GM12873 (cell line): ENCODE measurements at regions not wholly inside any gene's neighbourhood (a gene's known extent, or its start where the extent isn't known, plus 50 kb on each side); places are given as distances from the start of the nearest gene placed in this dataset.

Experiments
- TF ChIP-seq, protein P1 (sequence below): IDR thresholded peaks from 2 replicates; pipeline ENCODE4 v1.5.1; 2012; ENCODE audit warnings: low read depth, mild to moderate bottlenecking, moderate library complexity, low read length, control low read depth; ENCODE audit not compliant: insufficient read depth; ENCODE audit errors: missing control alignments

DNA sequence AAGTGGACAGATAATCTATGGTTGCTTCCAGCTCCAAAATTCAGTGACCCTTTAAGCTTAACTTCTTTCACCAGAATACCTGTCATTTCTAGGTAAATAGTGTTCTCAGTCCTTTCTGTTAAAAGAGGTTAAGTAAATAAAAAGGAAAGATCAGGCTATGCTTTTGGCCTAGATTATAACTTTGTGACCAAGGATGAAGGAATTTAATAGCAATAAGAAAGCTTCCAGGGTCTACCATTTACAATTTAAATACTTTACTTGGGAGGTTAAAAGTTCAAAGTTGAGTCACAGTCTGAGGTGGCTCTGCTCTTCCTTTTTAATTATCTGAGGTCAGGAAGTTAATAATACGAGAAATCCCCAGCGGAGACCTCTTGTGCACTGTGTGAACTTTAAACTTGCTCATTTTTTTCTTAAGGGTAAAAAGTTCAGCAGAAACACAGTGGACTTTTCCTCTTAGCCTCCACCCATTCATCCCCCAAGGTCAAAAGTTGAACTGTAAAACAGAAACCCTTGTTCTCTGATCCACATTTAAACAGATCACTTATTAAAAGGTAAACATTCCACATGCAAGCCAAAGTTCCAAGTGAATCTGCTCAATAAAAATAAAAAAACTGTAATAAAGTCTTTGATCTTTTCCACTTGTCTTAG, 187.1 kb downstream of the NRIP1 start:
- TF ChIP-seq, protein P1, sequence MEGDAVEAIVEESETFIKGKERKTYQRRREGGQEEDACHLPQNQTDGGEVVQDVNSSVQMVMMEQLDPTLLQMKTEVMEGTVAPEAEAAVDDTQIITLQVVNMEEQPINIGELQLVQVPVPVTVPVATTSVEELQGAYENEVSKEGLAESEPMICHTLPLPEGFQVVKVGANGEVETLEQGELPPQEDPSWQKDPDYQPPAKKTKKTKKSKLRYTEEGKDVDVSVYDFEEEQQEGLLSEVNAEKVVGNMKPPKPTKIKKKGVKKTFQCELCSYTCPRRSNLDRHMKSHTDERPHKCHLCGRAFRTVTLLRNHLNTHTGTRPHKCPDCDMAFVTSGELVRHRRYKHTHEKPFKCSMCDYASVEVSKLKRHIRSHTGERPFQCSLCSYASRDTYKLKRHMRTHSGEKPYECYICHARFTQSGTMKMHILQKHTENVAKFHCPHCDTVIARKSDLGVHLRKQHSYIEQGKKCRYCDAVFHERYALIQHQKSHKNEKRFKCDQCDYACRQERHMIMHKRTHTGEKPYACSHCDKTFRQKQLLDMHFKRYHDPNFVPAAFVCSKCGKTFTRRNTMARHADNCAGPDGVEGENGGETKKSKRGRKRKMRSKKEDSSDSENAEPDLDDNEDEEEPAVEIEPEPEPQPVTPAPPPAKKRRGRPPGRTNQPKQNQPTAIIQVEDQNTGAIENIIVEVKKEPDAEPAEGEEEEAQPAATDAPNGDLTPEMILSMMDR = no peak

DNA sequence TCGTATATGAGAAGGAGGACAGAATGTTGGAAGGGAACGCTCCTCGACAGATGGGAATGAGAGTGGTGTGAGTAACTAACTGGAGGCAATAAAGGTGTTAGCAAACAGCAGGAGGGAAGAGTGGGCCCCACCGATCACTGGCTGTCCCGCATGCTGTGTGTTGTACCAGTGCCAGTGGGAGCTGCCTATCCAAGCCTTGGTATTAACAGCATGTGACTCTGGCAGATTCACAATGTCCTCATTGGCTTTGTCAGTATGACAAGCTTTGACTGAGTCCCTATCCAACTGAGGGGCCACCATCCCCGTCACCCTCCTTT, 188.3 kb downstream of the NRIP1 start:
- TF ChIP-seq, protein P1 = no peak

DNA sequence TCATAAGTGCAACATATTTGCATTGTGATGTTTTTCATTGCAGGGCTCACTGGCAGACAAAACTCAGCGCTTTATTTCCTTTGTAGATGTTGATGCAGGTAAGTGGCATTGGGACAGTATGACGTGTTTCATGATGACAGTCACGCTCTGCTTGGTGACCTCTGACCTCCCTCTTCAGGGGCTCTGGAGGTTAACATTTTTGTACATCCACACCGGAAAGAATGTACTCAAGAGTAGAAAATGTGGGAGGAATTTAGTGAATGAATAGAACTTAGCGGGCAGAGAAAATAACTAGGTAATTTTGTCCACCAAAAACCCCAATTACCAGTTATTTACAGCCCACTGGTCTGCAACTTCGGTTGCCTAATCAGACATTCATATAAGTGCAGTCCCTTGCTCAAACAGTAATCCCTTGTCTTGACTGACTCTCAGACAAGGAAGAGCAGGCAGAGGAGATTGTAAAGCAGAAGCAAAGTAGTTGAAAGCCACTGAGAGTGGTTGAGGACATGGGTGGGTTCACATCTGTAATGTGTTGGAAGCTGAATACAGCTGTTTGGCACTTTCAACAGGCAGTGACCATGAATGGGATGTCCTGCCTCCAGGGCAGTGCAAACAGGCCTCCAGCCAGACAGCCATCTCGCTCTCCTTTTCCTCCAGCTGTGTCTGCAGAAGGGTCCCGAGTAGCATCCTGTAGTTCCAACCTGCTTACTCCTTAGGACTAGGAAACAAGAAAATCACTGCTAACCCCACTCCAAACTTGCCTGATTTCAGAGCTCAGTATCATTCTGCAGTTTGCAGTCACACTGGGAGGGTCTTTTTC, 188.9 kb downstream of the NRIP1 start:
- TF ChIP-seq, protein P1 = no peak

DNA sequence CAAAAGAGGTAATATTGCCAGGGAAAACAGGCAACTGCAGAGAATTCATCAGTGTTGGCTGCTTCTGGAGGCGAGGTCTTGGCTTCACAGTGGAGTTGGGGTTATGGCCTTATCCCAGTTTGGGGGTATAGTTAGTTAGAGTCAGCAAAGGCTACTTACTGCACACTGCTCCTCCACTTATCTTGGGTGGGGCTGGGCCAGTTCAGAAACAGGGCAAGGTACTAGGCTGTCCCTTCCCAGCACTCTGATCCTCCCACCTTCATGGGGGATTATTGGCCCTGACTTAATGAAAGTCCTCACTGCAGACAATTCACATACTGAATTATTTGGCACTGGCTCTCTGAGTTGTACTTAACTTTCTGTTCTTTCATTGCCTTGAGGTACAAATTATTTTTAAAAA, 189.6 kb downstream of the NRIP1 start:
- TF ChIP-seq, protein P1 = no peak

DNA sequence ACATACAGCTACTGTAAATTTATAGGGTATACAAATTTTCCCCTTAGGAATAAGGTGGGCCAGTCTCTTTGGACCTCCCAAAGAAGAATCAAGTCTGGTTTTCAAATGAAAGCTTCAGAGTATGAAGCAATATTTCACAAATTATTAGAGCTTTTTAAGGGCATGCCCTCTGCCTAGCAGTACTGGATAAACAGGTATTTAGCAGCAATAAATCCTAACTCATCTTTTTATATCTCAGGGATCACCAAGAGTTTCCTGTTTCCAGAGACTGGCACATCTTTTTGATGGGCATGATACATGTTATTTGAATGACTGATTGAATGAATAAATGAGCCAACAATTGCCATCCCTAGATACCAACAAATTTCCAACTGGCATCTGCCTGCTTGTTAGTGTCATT, 190.4 kb downstream of the NRIP1 start:
- TF ChIP-seq, protein P1 = no peak

DNA sequence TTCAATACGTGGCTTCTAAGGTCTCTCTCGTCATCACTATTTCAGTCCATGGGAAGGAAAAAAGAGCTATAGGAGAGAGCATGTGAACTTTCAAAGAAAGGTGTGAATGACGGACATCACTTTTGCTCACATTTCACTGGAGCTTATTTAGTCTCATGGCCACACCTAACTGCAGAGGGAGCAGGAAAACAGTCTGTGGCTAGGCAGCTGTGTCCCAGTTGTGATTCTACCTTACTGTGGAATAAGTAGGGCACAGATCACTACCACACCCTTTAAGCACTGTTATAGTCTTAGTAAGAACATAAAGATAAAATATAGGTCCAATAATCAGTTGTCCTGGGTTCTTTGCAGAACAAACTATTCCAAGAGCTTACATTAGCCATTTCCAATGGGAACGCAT, 192.9 kb downstream of the NRIP1 start:
- TF ChIP-seq, protein P1 = no peak

DNA sequence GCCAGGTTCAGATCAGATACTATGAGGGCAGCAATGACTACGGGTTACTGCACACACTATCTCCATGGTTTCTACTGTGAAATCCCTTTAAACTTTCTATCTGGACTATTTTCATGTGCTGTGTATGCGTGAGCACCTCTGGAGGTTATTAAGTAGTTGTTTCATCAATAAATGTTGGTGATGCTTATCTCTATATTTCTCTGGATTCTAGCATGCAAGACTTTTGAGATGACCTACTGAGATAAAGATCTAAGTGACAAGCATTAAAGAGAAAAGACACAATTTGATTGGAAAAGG, 194.0 kb downstream of the NRIP1 start:
- TF ChIP-seq, protein P1 = no peak
